Endothelial cell of umbilical vein (primary cell): ENCODE measurements at regions not wholly inside any gene's neighbourhood (a gene's known extent, or its start where the extent isn't known, plus 50 kb on each side); places are given as distances from the start of the nearest gene placed in this dataset.

Experiments used
- EZH2 ChIP-seq: IDR thresholded peaks from 2 replicates; pipeline ENCODE4 v1.6.1; 2012; ENCODE audit warnings: borderline replicate concordance, low read depth, mild to moderate bottlenecking, moderate library complexity, low read length, inconsistent platforms; ENCODE audit not compliant: severe bottlenecking
- FOS ChIP-seq: IDR thresholded peaks from 2 replicates; pipeline ENCODE4 v1.6.1; 2011; ENCODE audit warnings: mild to moderate bottlenecking, low read length, moderate library complexity, borderline replicate concordance; ENCODE audit not compliant: insufficient read depth
- GATA2 ChIP-seq: IDR thresholded peaks from 2 replicates; pipeline ENCODE4 v1.7.0; 2011; ENCODE audit warnings: low read depth, mild to moderate bottlenecking, moderate library complexity, mixed read lengths, low read length; ENCODE audit not compliant: insufficient read length, insufficient read depth
- JUN ChIP-seq: IDR thresholded peaks from 2 replicates; pipeline ENCODE4 v1.6.1; 2011; ENCODE audit warnings: borderline replicate concordance, low read depth; ENCODE audit not compliant: insufficient read length, insufficient read depth
- MYC ChIP-seq: IDR thresholded peaks from one replicate; pipeline ENCODE4 v1.6.1; 2011; ENCODE audit warnings: mild to moderate bottlenecking, low read depth, low read length
- POLR2A ChIP-seq: IDR thresholded peaks from 2 replicates; pipeline ENCODE4 v1.6.1; 2012; ENCODE audit warnings: low read depth, mild to moderate bottlenecking, control low read depth, low read length
- POLR2AphosphoS5 ChIP-seq: IDR thresholded peaks from 2 replicates; pipeline ENCODE4 v1.6.1; 2012; ENCODE audit warnings: low read depth, mild to moderate bottlenecking, control low read depth, low read length, moderate library complexity; ENCODE audit not compliant: insufficient read depth
- TF ChIP-seq, protein P1 (sequence below), 2 donors: IDR thresholded peaks; 1 replicate in 1 of 2; 2 replicates in 1 of 2; pipeline ENCODE4 v1.5.1; 2011; ENCODE audit warnings: low read length in 2 of 2, mild to moderate bottlenecking in 2 of 2, moderate library complexity in 2 of 2, control low read depth in 1 of 2, inconsistent platforms in 1 of 2, low read depth in 1 of 2; ENCODE audit not compliant: insufficient read depth in 1 of 2; ENCODE audit errors: extremely low read depth in 1 of 2
- TF ChIP-seq, protein P2 (sequence below): IDR thresholded peaks from 2 replicates; pipeline ENCODE4 v1.6.1; 2011; ENCODE audit not compliant: insufficient read depth, insufficient read length

DNA sequence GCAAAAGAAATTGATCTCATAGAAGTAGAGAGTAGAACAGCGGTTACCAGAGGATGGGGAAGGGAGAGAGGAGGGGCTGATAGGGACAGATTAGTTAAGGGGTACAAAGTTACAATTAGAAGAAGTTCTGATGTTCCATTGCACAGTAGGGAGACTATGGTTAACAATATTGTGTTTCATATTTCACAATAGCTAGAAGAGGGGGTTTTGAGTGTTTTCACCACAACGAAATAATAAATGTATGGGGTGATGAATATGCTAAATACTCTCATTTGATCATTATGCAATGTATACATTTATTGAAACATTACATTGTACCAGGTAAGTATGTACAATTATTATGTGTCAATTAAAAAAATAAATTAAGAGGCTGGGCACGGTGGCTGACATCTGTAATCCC lies 291.2 kb upstream of the KCNJ16 start:
- TF ChIP-seq, protein P1, sequence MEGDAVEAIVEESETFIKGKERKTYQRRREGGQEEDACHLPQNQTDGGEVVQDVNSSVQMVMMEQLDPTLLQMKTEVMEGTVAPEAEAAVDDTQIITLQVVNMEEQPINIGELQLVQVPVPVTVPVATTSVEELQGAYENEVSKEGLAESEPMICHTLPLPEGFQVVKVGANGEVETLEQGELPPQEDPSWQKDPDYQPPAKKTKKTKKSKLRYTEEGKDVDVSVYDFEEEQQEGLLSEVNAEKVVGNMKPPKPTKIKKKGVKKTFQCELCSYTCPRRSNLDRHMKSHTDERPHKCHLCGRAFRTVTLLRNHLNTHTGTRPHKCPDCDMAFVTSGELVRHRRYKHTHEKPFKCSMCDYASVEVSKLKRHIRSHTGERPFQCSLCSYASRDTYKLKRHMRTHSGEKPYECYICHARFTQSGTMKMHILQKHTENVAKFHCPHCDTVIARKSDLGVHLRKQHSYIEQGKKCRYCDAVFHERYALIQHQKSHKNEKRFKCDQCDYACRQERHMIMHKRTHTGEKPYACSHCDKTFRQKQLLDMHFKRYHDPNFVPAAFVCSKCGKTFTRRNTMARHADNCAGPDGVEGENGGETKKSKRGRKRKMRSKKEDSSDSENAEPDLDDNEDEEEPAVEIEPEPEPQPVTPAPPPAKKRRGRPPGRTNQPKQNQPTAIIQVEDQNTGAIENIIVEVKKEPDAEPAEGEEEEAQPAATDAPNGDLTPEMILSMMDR (IDR thresholded peaks at IDR 0.05; ENCODE audit: extremely low read depth in 1 of 2, insufficient read depth in 1 of 2, low read depth in 1 of 2, low read length in 2 of 2) = no peak
- TF ChIP-seq POLR2A (no peak), FOS (no peak), POLR2AphosphoS5 (no peak), JUN (no peak), EZH2 (no peak), MYC (no peak), GATA2 (no peak)
- TF ChIP-seq, protein P2, sequence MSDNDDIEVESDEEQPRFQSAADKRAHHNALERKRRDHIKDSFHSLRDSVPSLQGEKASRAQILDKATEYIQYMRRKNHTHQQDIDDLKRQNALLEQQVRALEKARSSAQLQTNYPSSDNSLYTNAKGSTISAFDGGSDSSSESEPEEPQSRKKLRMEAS = no peak
